NCI-H526 (cell line): ENCODE measurements at regions not wholly inside any gene's neighbourhood (a gene's known extent, or its start where the extent isn't known, plus 50 kb on each side); places are given as distances from the start of the nearest gene placed in this dataset.

Experiments used
- DNase-seq, 2 experiments: peaks; one replicate each; lab custom pipeline; 2025; lab: John Stamatoyannopoulos, UW

GRCh38 chr10:20726381-20726780, 170.7 kb downstream of the NEBL start:
- DNase-seq = no peak

- DNase-seq = no peak
These were observed 182.1 kb downstream of the NEBL start for GRCh38 chr10:20714979-20715378.

- DNase-seq = no peak
These were observed 182.6 kb downstream of the NEBL start for GRCh38 chr10:20714518-20714917.

- no peak for DNase-seq
These were observed 183.7 kb downstream of the NEBL start for GRCh38 chr10:20713420-20713819.

- no peak for DNase-seq
These were observed 184.3 kb downstream of the NEBL start for GRCh38 chr10:20712774-20713173.

- no peak for DNase-seq
These were observed 187.4 kb downstream of the NEBL start for GRCh38 chr10:20709708-20710107.

GRCh38 chr10:20708305-20708704, 188.8 kb downstream of the NEBL start:
- peak in 1 of 2 experiments; percentile 48 for DNase-seq

- DNase-seq = no peak
These were observed 189.9 kb downstream of the NEBL start for GRCh38 chr10:20707251-20707650.

- no peak for DNase-seq
These were observed 198.3 kb downstream of the NEBL start for GRCh38 chr10:20698837-20699236.

GRCh38 chr10:20694296-20694695, 202.8 kb downstream of the NEBL start:
- no peak for DNase-seq

- DNase-seq = no peak
These were observed 208.1 kb downstream of the NEBL start for GRCh38 chr10:20688797-20689544.

GRCh38 chr10:20686015-20686635, 211.0 kb downstream of the NEBL start:
- no peak for DNase-seq

- DNase-seq = no peak
These were observed 211.6 kb downstream of the NEBL start for GRCh38 chr10:20685462-20685861.

GRCh38 chr10:20683345-20683744, 213.8 kb downstream of the NEBL start:
- no peak for DNase-seq

GRCh38 chr10:20682782-20683181, 214.3 kb downstream of the NEBL start:
- DNase-seq = no peak

GRCh38 chr10:20677340-20677739, 219.8 kb downstream of the NEBL start:
- no peak for DNase-seq

- no peak for DNase-seq
These were observed 222.2 kb downstream of the NEBL start for GRCh38 chr10:20674926-20675325.

GRCh38 chr10:20673175-20673574, 223.9 kb downstream of the NEBL start:
- DNase-seq = no peak

- no peak for DNase-seq
These were observed 224.4 kb downstream of the NEBL start for GRCh38 chr10:20672741-20673140.

- DNase-seq = no peak
These were observed 226.5 kb downstream of the NEBL start for GRCh38 chr10:20670579-20670978.

- no peak for DNase-seq
These were observed 228.1 kb downstream of the NEBL start for GRCh38 chr10:20668985-20669384.

- DNase-seq = no peak
These were observed 234.4 kb downstream of the NEBL start for GRCh38 chr10:20662742-20663141.

GRCh38 chr10:20659225-20659624, 237.9 kb downstream of the NEBL start:
- DNase-seq = no peak

- no peak for DNase-seq
These were observed 239.0 kb downstream of the NEBL start for GRCh38 chr10:20658158-20658557.
